C4-2B (cell line): ENCODE measurements at regions not wholly inside any gene's neighbourhood (a gene's known extent, or its start where the extent isn't known, plus 50 kb on each side); places are given as distances from the start of the nearest gene placed in this dataset.

ENCODE experiments used
- ZFX ChIP-seq: fragments of 450-650 bp; IDR thresholded peaks from 2 replicates; pipeline ENCODE4 v1.6.1; 2017
- TF ChIP-seq, protein P1 (sequence below): fragments of 450-650 bp; conservative IDR thresholded peaks from 2 replicates; pipeline ENCODE4 v1.5.1; 2017; ENCODE audit warnings: mild to moderate bottlenecking

DNA sequence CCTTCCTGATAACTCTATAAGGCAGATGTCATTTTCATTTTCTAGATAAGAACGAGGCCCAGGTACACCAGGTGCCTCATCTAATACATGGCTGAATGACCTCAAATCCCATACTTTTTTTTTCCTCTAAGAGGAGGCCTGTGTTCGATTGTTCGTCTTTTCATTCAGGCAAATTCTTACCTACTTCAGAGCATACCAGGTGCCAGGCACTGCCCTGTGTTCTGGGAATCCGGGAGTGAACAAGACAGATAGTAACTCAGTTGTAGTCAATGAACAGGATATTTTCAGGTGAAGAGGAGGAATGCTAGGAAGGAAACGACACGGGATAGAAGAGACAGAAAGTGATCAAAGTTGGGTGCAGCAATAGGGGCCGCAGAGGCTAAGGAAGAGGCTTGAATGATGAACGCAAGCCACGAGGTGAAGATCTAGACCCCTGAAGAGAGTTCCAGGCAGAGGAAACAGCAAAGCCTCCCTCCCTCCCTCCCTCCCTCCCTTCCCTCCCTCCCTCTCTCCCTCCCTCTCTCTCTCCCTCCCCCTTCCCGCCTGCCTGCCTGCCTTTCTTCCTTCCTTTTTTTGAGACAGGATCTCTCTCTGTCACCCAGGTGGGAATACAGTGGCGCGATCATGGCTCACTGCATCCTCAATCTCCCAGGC, 150.1 kb upstream of the ZNF217 start:
- TF ChIP-seq, protein P1, sequence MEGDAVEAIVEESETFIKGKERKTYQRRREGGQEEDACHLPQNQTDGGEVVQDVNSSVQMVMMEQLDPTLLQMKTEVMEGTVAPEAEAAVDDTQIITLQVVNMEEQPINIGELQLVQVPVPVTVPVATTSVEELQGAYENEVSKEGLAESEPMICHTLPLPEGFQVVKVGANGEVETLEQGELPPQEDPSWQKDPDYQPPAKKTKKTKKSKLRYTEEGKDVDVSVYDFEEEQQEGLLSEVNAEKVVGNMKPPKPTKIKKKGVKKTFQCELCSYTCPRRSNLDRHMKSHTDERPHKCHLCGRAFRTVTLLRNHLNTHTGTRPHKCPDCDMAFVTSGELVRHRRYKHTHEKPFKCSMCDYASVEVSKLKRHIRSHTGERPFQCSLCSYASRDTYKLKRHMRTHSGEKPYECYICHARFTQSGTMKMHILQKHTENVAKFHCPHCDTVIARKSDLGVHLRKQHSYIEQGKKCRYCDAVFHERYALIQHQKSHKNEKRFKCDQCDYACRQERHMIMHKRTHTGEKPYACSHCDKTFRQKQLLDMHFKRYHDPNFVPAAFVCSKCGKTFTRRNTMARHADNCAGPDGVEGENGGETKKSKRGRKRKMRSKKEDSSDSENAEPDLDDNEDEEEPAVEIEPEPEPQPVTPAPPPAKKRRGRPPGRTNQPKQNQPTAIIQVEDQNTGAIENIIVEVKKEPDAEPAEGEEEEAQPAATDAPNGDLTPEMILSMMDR: no peak
- no peak for TF ChIP-seq ZFX
